Stomach (tissue), 4 donors: ENCODE measurements at regions not wholly inside any gene's neighbourhood (a gene's known extent, or its start where the extent isn't known, plus 50 kb on each side); places are given as distances from the start of the nearest gene placed in this dataset.

Source experiments
- CTCF ChIP-seq, 7 experiments: fragments of 450-650 bp in 4 of 7; fragments of 200-600 bp in 3 of 7; sonication (generic) in 3 of 7; IDR thresholded peaks; one replicate each; pipeline ENCODE4 v1.5.1; 2016 to 2019; ENCODE audit warnings: antibody characterized with exemption in 7 of 7, control low read depth in 2 of 7, mild to moderate bottlenecking in 1 of 7
- EP300 ChIP-seq: sonication (generic); formaldehyde crosslinking; IDR thresholded peaks from one replicate; pipeline ENCODE4 v1.6.1; 2017; ENCODE audit warnings: antibody characterized with exemption
- POLR2A ChIP-seq, 4 donors: fragments of 450-650 bp; IDR thresholded peaks; one replicate each; pipeline ENCODE4 v1.6.1; 2016; ENCODE audit warnings: antibody characterized with exemption in 4 of 4, control low read depth in 2 of 4, mild to moderate bottlenecking in 1 of 4, moderate library complexity in 1 of 4
- POLR2AphosphoS5 ChIP-seq, 3 donors: sonication (generic); formaldehyde crosslinking; IDR thresholded peaks; one replicate each; pipeline ENCODE4 v1.6.1; 2016; ENCODE audit warnings: antibody characterized with exemption in 3 of 3

GRCh38 chr1:115193046-115193828, 103.9 kb upstream of the TSPAN2 start:
- TF ChIP-seq CTCF (IDR thresholded peaks at IDR 0.05) (no peak), POLR2A (IDR thresholded peaks at IDR 0.05) (no peak), EP300 (no peak), POLR2AphosphoS5 (IDR thresholded peaks at IDR 0.05) (no peak)
